Neural progenitor cell (in vitro differentiated cells): ENCODE measurements at regions not wholly inside any gene's neighbourhood (a gene's known extent, or its start where the extent isn't known, plus 50 kb on each side); places are given as distances from the start of the nearest gene placed in this dataset.

Experiments used
- CTCF ChIP-seq: fragments of 200-600 bp; sonication (generic); IDR thresholded peaks from 2 replicates; pipeline ENCODE4 v1.5.1; 2017; ENCODE audit warnings: antibody characterized with exemption, mild to moderate bottlenecking
- EZH2 ChIP-seq: fragments of 200-600 bp; sonication (generic); IDR thresholded peaks from 2 replicates; pipeline ENCODE4 v1.6.1; 2017; ENCODE audit warnings: antibody characterized with exemption, mild to moderate bottlenecking, moderate library complexity
- EZH2phosphoT487 ChIP-seq: fragments of 200-600 bp; sonication (generic); IDR thresholded peaks from 2 replicates; pipeline ENCODE4 v1.6.1; 2017; ENCODE audit warnings: antibody characterized with exemption

- TF ChIP-seq EZH2 (no peak), EZH2phosphoT487 (no peak), CTCF (no peak)
Observed at GRCh38 chr4:175530655-175531054, 281.4 kb downstream of the GPM6A start.
